ENCODE measurements at regions not wholly inside any gene's neighbourhood (a gene's known extent, or its start where the extent isn't known, plus 50 kb on each side); places are given as distances from the start of the nearest gene placed in this dataset.

DNA sequence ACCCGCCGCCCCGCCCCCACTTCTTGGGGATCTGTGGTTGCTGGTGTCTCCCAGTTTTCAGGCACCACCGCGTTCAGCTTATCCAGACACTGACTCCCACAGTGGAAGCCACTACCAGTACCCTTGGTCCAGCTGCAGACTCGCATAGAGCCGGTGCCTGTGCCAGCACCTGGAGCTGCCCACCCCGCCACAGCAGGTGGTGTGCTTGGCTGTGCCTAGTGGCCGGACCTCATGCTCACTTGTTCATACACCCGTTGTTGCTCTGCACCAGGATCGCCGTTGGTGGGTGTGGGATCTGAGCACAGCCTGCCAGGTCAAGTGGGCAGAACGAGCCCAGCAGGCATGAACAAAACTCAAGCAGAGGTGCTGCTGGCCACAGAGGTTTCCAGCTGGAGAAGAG is 673.2 kb downstream of the RERGL start:
- TF ChIP-seq JAZF1 (CRISPR knock-in tag; IDR thresholded peaks at IDR 0.05): no peak
- TF ChIP-seq, protein P1, sequence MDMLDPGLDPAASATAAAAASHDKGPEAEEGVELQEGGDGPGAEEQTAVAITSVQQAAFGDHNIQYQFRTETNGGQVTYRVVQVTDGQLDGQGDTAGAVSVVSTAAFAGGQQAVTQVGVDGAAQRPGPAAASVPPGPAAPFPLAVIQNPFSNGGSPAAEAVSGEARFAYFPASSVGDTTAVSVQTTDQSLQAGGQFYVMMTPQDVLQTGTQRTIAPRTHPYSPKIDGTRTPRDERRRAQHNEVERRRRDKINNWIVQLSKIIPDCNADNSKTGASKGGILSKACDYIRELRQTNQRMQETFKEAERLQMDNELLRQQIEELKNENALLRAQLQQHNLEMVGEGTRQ (CRISPR knock-in tag; IDR thresholded peaks at IDR 0.05): no peak
- no peak for TF ChIP-seq SMAD3 (CRISPR knock-in tag; IDR thresholded peaks at IDR 0.05; ENCODE audit: borderline replicate concordance)
- no peak for TF ChIP-seq TEAD4 (CRISPR knock-in tag; IDR thresholded peaks at IDR 0.05)
- no peak for TF ChIP-seq ESRRA (CRISPR knock-in tag; IDR thresholded peaks at IDR 0.05; ENCODE audit: borderline replicate concordance)
- TF ChIP-seq ELF4 (CRISPR knock-in tag; IDR thresholded peaks at IDR 0.05; ENCODE audit: low read depth): no peak
- TF ChIP-seq, protein P2, sequence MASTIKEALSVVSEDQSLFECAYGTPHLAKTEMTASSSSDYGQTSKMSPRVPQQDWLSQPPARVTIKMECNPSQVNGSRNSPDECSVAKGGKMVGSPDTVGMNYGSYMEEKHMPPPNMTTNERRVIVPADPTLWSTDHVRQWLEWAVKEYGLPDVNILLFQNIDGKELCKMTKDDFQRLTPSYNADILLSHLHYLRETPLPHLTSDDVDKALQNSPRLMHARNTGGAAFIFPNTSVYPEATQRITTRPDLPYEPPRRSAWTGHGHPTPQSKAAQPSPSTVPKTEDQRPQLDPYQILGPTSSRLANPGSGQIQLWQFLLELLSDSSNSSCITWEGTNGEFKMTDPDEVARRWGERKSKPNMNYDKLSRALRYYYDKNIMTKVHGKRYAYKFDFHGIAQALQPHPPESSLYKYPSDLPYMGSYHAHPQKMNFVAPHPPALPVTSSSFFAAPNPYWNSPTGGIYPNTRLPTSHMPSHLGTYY (CRISPR knock-in tag; IDR thresholded peaks at IDR 0.05): no peak
- TF ChIP-seq NR1H2 (CRISPR knock-in tag; IDR thresholded peaks at IDR 0.05): no peak
- no peak for TF ChIP-seq EMX1 (CRISPR knock-in tag; IDR thresholded peaks at IDR 0.05)
- no peak for TF ChIP-seq GRHL2 (CRISPR knock-in tag; IDR thresholded peaks at IDR 0.05; ENCODE audit: insufficient replicate concordance, severe bottlenecking)
- no peak for TF ChIP-seq ZNF263 (CRISPR knock-in tag; IDR thresholded peaks at IDR 0.05; ENCODE audit: low read depth)
- TF ChIP-seq CREM (CRISPR knock-in tag; IDR thresholded peaks at IDR 0.05): no peak
- TF ChIP-seq, protein P3, sequence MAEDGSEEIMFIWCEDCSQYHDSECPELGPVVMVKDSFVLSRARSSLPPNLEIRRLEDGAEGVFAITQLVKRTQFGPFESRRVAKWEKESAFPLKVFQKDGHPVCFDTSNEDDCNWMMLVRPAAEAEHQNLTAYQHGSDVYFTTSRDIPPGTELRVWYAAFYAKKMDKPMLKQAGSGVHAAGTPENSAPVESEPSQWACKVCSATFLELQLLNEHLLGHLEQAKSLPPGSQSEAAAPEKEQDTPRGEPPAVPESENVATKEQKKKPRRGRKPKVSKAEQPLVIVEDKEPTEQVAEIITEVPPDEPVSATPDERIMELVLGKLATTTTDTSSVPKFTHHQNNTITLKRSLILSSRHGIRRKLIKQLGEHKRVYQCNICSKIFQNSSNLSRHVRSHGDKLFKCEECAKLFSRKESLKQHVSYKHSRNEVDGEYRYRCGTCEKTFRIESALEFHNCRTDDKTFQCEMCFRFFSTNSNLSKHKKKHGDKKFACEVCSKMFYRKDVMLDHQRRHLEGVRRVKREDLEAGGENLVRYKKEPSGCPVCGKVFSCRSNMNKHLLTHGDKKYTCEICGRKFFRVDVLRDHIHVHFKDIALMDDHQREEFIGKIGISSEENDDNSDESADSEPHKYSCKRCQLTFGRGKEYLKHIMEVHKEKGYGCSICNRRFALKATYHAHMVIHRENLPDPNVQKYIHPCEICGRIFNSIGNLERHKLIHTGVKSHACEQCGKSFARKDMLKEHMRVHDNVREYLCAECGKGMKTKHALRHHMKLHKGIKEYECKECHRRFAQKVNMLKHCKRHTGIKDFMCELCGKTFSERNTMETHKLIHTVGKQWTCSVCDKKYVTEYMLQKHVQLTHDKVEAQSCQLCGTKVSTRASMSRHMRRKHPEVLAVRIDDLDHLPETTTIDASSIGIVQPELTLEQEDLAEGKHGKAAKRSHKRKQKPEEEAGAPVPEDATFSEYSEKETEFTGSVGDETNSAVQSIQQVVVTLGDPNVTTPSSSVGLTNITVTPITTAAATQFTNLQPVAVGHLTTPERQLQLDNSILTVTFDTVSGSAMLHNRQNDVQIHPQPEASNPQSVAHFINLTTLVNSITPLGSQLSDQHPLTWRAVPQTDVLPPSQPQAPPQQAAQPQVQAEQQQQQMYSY (CRISPR knock-in tag; IDR thresholded peaks at IDR 0.05): no peak
- no peaks in the 10 kb centered on the region; the same call in 1 of the 2 replicates for H3K27me3 Mint-ChIP-seq (ENCODE audit: low read depth)
- 0 out of 2 replicates have a peak, but pooled peaks cover 2% of the 10 kb centered on the region for H3K4me1 Mint-ChIP-seq
- POLR2A ChIA-PET: no interaction called here
- peaks cover 10% of the 10 kb centered on the region for H3K36me3 Mint-ChIP-seq
- peaks cover 23% of the 10 kb centered on the region for H3K9me3 Mint-ChIP-seq
- CTCF ChIA-PET: no interaction called here
- no peak overlapping the region for H3K27ac Mint-ChIP-seq
- no peak overlapping the region for H3K4me3 Mint-ChIP-seq
- ATAC-seq (no peak), DNase-seq (ENCODE audit: low spot score) (no peak)

DNA sequence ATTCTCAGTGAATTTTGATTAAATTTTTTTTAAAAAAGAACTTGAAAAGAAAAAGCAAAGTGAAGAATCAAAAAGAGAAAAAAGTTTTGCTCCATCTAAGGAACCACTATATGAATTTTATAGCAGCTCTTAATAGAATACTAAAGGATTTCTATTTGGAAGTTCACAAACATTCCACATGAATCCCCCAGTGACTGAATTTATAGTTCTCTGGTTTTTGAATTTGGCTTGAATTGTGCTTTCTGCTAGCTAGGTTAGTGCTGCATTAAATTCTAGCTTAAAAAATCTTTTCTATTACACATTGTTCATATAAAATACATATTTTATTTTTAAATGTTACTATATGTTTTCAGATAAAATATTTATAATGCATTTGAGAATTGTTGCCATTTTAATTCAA is 675.4 kb downstream of the RERGL start:
- ChIA-PET CTCF (no interaction called here), POLR2A (no interaction called here)
- TF ChIP-seq JAZF1 (CRISPR knock-in tag; IDR thresholded peaks at IDR 0.05) (no peak), CREM (CRISPR knock-in tag; IDR thresholded peaks at IDR 0.05) (no peak), FOXP1 (CRISPR knock-in tag; IDR thresholded peaks at IDR 0.05; ENCODE audit: borderline replicate concordance) (no peak), ETV6 (CRISPR knock-in tag; IDR thresholded peaks at IDR 0.05) (no peak), ZNF121 (CRISPR knock-in tag; IDR thresholded peaks at IDR 0.05) (no peak), IRF2 (CRISPR knock-in tag; IDR thresholded peaks at IDR 0.05; ENCODE audit: borderline replicate concordance, low read depth) (no peak)
- TF ChIP-seq, protein P2 (CRISPR knock-in tag; IDR thresholded peaks at IDR 0.05): no peak
- TF ChIP-seq, protein P4, sequence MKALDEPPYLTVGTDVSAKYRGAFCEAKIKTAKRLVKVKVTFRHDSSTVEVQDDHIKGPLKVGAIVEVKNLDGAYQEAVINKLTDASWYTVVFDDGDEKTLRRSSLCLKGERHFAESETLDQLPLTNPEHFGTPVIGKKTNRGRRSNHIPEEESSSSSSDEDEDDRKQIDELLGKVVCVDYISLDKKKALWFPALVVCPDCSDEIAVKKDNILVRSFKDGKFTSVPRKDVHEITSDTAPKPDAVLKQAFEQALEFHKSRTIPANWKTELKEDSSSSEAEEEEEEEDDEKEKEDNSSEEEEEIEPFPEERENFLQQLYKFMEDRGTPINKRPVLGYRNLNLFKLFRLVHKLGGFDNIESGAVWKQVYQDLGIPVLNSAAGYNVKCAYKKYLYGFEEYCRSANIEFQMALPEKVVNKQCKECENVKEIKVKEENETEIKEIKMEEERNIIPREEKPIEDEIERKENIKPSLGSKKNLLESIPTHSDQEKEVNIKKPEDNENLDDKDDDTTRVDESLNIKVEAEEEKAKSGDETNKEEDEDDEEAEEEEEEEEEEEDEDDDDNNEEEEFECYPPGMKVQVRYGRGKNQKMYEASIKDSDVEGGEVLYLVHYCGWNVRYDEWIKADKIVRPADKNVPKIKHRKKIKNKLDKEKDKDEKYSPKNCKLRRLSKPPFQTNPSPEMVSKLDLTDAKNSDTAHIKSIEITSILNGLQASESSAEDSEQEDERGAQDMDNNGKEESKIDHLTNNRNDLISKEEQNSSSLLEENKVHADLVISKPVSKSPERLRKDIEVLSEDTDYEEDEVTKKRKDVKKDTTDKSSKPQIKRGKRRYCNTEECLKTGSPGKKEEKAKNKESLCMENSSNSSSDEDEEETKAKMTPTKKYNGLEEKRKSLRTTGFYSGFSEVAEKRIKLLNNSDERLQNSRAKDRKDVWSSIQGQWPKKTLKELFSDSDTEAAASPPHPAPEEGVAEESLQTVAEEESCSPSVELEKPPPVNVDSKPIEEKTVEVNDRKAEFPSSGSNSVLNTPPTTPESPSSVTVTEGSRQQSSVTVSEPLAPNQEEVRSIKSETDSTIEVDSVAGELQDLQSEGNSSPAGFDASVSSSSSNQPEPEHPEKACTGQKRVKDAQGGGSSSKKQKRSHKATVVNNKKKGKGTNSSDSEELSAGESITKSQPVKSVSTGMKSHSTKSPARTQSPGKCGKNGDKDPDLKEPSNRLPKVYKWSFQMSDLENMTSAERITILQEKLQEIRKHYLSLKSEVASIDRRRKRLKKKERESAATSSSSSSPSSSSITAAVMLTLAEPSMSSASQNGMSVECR (CRISPR knock-in tag; IDR thresholded peaks at IDR 0.05; ENCODE audit: borderline replicate concordance): no peak
- TF ChIP-seq, protein P5, sequence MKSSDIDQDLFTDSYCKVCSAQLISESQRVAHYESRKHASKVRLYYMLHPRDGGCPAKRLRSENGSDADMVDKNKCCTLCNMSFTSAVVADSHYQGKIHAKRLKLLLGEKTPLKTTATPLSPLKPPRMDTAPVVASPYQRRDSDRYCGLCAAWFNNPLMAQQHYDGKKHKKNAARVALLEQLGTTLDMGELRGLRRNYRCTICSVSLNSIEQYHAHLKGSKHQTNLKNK (CRISPR knock-in tag; IDR thresholded peaks at IDR 0.05): no peak
- TF ChIP-seq, protein P3 (CRISPR knock-in tag; IDR thresholded peaks at IDR 0.05): no peak

More for the DNA sequence above, 675.4 kb downstream of the RERGL start:
- Mint-ChIP-seq H3K9me3 (peaks cover 28% of the 10 kb centered on the region), H3K27ac (no peak overlapping the region), H3K4me1 (0 out of 2 replicates have a peak, but pooled peaks cover 3% of the 10 kb centered on the region), H3K36me3 (peaks cover 10% of the 10 kb centered on the region), H3K27me3 (ENCODE audit: low read depth) (no peaks in the 10 kb centered on the region; the same call in 1 of the 2 replicates), H3K4me3 (no peak overlapping the region)
- no peak for ATAC-seq
- DNase-seq (ENCODE audit: low spot score): no peak
